Breast epithelium (tissue), 4 donors: ENCODE measurements at regions not wholly inside any gene's neighbourhood (a gene's known extent, or its start where the extent isn't known, plus 50 kb on each side); places are given as distances from the start of the nearest gene placed in this dataset.

Experiments used
- DNase-seq, 2 donors: peaks; one replicate each; pipeline ENCODE4 v3.0.0-alpha.2; 2019; ENCODE audit warnings: low spot score in 2 of 2
- H3K27ac ChIP-seq, 2 donors: fragments of 200-600 bp; sonication (generic) in 1 of 2; one replicate each; pipeline ENCODE4 v1.5.1; 2016 to 2019; ENCODE audit warnings: mild to moderate bottlenecking in 1 of 2
- H3K27me3 ChIP-seq, 2 donors: fragments of 200-600 bp; sonication (generic) in 1 of 2; one replicate each; pipeline versions ENCODE4 v1.5.1 to v1.6.0; 2017 to 2019; ENCODE audit warnings: control low read depth in 1 of 2, mild to moderate bottlenecking in 1 of 2
- H3K36me3 ChIP-seq: fragments of 200-600 bp; one replicate; pipeline ENCODE4 v1.5.1; 2019
- H3K4me1 ChIP-seq, 2 donors: fragments of 200-600 bp; sonication (generic); one replicate each; pipeline ENCODE4 v1.5.1; 2016 to 2019; ENCODE audit warnings: control low read depth in 1 of 2
- H3K4me3 ChIP-seq, 3 donors: fragments of 200-600 bp; sonication (generic); 1 replicate in 2 of 3; 2 replicates in 1 of 3; pipeline ENCODE4 v1.5.1; 2016 to 2019; ENCODE audit warnings: mild to moderate bottlenecking in 3 of 3, moderate library complexity in 2 of 3
- H3K9me3 ChIP-seq, 2 donors: fragments of 200-600 bp; sonication (generic) in 1 of 2; one replicate each; pipeline ENCODE4 v1.5.1; 2016 to 2019; ENCODE audit warnings: control low read depth in 1 of 2
- CTCF ChIP-seq, 3 donors: fragments of 450-650 bp; IDR thresholded peaks; one replicate each; pipeline ENCODE4 v1.5.1; 2016 to 2017; ENCODE audit warnings: antibody characterized with exemption in 3 of 3, mild to moderate bottlenecking in 3 of 3, moderate library complexity in 3 of 3
- POLR2A ChIP-seq: fragments of 450-650 bp; IDR thresholded peaks from one replicate; pipeline ENCODE4 v1.6.1; 2016; ENCODE audit warnings: antibody characterized with exemption, mild to moderate bottlenecking, moderate library complexity
- POLR2AphosphoS5 ChIP-seq, 3 donors: sonication (generic); formaldehyde crosslinking; IDR thresholded peaks; one replicate each; pipeline ENCODE4 v1.6.1; 2017; ENCODE audit warnings: antibody characterized with exemption in 3 of 3
- intact Hi-C: fragments of 100-400 bp; cut with DNase I; formaldehyde crosslinking; loops from one replicate; pipeline ENCODE4 v1.15.1; 2023; ENCODE audit warnings: low total_unique reads

DNA sequence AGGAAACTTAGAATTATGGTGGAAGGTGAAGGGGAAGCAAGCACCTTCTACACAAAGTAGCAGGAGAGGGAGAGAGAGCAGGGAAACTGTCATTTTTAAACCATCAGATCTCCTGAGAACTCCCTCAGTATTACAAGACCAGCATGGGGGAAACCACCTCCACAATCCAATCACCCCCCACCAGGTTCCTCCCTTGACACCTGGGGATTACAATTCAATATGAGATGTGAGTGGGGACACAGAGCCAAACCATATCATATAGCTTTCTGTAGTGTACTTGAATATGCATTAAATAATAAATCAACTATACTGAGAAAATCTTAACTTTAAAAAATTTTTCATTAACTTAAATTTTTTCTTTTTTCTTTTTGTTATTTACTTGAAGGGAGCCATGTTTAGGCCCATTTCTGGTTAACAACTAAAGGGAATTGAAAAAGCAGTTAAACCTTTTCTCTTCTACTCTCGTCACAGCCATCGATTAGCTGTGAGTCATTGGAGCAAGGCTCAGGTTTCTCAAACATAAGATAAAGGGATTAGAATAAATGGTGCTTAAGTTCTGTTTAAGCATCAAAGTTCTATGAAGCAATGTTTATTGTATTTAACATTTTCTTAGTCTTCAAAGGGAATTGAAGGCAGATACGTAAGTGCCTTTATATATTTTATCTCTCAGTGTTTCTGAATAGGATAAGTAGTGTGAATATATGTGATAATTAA is 72.2 kb upstream of the DPT start:
- no peaks in the 10 kb centered on the region for H3K4me1 ChIP-seq
- H3K27me3 ChIP-seq: no peaks in the 10 kb centered on the region
- TF ChIP-seq POLR2A (no peak), CTCF (IDR thresholded peaks at IDR 0.05) (no peak), POLR2AphosphoS5 (IDR thresholded peaks at IDR 0.05) (no peak)
- no peaks in the 10 kb centered on the region for H3K9me3 ChIP-seq
- H3K36me3 ChIP-seq: no peaks in the 10 kb centered on the region
- H3K4me3 ChIP-seq: no peak overlapping the region
- no peak for DNase-seq
- intact Hi-C loops: no loop called here
- H3K27ac ChIP-seq: no peak overlapping the region

GRCh38 chr1:168803806-168804510 is 75.0 kb upstream of the DPT start:
- no peaks in the 10 kb centered on the region for H3K9me3 ChIP-seq
- intact Hi-C loops: no loop called here
- TF ChIP-seq POLR2AphosphoS5 (IDR thresholded peaks at IDR 0.05) (no peak), CTCF (IDR thresholded peaks at IDR 0.05) (no peak), POLR2A (no peak)
- no peaks in the 10 kb centered on the region for H3K4me1 ChIP-seq
- H3K27me3 ChIP-seq: no peaks in the 10 kb centered on the region
- H3K36me3 ChIP-seq: no peaks in the 10 kb centered on the region
- H3K4me3 ChIP-seq: no peak overlapping the region
- no peak for DNase-seq
- H3K27ac ChIP-seq: no peak overlapping the region

DNA sequence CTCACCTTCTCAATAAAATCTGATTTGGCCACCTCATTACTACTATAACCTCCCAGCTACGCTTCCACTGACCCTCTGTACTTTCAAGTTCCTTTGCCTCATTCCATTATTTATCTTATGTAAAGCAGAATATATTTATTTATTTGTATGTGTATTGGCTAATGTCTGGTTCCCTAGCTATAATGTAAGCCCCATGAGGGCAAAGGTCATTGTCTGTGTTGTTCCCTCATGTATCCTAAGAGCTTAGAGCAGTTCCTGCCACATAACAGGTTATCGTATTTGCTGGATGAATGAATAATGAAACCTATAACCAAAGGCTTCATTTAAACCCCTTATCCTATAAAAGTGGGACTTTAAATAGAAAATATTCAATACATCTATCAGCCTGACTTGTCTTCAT is 77.9 kb upstream of the DPT start:
- no peaks in the 10 kb centered on the region for H3K36me3 ChIP-seq
- no peaks in the 10 kb centered on the region for H3K27me3 ChIP-seq
- no peak for TF ChIP-seq CTCF (IDR thresholded peaks at IDR 0.05)
- intact Hi-C loops: no loop called here
- no peak for DNase-seq
- no peak overlapping the region for H3K4me3 ChIP-seq
- H3K4me1 ChIP-seq: no peaks in the 10 kb centered on the region
- no peak overlapping the region for H3K27ac ChIP-seq
- no peaks in the 10 kb centered on the region for H3K9me3 ChIP-seq

- no peaks in the 10 kb centered on the region for H3K27me3 ChIP-seq
- H3K27ac ChIP-seq: no peak overlapping the region
- H3K4me1 ChIP-seq: no peaks in the 10 kb centered on the region
- H3K4me3 ChIP-seq: no peak overlapping the region
- intact Hi-C loops: no loop called here
- no peaks in the 10 kb centered on the region for H3K36me3 ChIP-seq
- DNase-seq: no peak
- no peak for TF ChIP-seq CTCF (IDR thresholded peaks at IDR 0.05)
- no peak for TF ChIP-seq POLR2AphosphoS5 (IDR thresholded peaks at IDR 0.05)
- no peak for TF ChIP-seq POLR2A
- H3K9me3 ChIP-seq: no peaks in the 10 kb centered on the region
Measured at GRCh38 chr1:168811176-168811575, 82.2 kb upstream of the DPT start.

- Histone ChIP-seq H3K4me1 (no peaks in the 10 kb centered on the region), H3K4me3 (no peak overlapping the region), H3K27me3 (no peaks in the 10 kb centered on the region), H3K9me3 (no peaks in the 10 kb centered on the region), H3K27ac (no peak overlapping the region), H3K36me3 (no peaks in the 10 kb centered on the region)
- intact Hi-C loops: no loop called here
- TF ChIP-seq CTCF (IDR thresholded peaks at IDR 0.05): no peak
- TF ChIP-seq POLR2A: no peak
- TF ChIP-seq POLR2AphosphoS5 (IDR thresholded peaks at IDR 0.05): no peak
- no peak for DNase-seq
Measured at GRCh38 chr1:168819668-168820067, 90.7 kb upstream of the DPT start.
